ENCODE measurements at regions not wholly inside any gene's neighbourhood (a gene's known extent, or its start where the extent isn't known, plus 50 kb on each side); places are given as distances from the start of the nearest gene placed in this dataset.

GRCh38 chr2:101644842-101645383 lies 52.6 kb upstream of the MAP4K4 start:
- no peak for TF ChIP-seq CTCF (IDR thresholded peaks at IDR 0.05)
- TF ChIP-seq EP300 (IDR thresholded peaks at IDR 0.05) = no peak
- no peak for TF ChIP-seq POLR2A (IDR thresholded peaks at IDR 0.05)

All from ovary (tissue), 3 donors.